HepG2 (cell line): ENCODE measurements at regions not wholly inside any gene's neighbourhood (a gene's known extent, or its start where the extent isn't known, plus 50 kb on each side); places are given as distances from the start of the nearest gene placed in this dataset.

Experiments used
- CCDC6 ChIP-seq: sonication (generic); formaldehyde crosslinking; IDR thresholded peaks from 2 replicates; pipeline ENCODE4 v1.8.1; 2022; ENCODE audit warnings: mild to moderate bottlenecking, missing genetic modification reagents, moderate library complexity
- GATAD1 ChIP-seq: IDR thresholded peaks from 2 replicates; pipeline ENCODE4 v1.6.1; 2016; ENCODE audit warnings: missing genetic modification reagents, missing compliant biosample characterization
- HNF1A ChIP-seq, 2 experiments: sonication (generic) in 1 of 2; formaldehyde crosslinking in 1 of 2; IDR thresholded peaks; 2 replicates each; pipeline versions ENCODE4 v1.4.0 to v1.6.1; 2016 to 2020; ENCODE audit warnings: borderline replicate concordance in 1 of 2, low read depth in 1 of 2, mild to moderate bottlenecking in 1 of 2, missing genetic modification reagents in 1 of 2
- IRF2 ChIP-seq: IDR thresholded peaks from 2 replicates; pipeline ENCODE4 v1.6.1; 2018; ENCODE audit warnings: missing genetic modification reagents, missing compliant biosample characterization
- POGK ChIP-seq: sonication (generic); formaldehyde crosslinking; conservative IDR thresholded peaks from 2 replicates; pipeline ENCODE4 v1.8.0; 2022; ENCODE audit warnings: mild to moderate bottlenecking, moderate library complexity, missing genetic modification reagents
- RBM22 ChIP-seq: fragments of 200-400 bp; formaldehyde crosslinking; optimal IDR thresholded peaks from 2 replicates; pipeline ENCODE3; 2017; ENCODE audit warnings: mild to moderate bottlenecking, low read length, moderate library complexity
- RNF2 ChIP-seq: fragments of 450-650 bp; conservative IDR thresholded peaks from 2 replicates; pipeline ENCODE4 v1.6.1; 2016; ENCODE audit warnings: low read depth
- SPEN ChIP-seq: sonication (generic); formaldehyde crosslinking; IDR thresholded peaks from 2 replicates; pipeline ENCODE4 v1.5.1; 2020; ENCODE audit warnings: low read depth, mild to moderate bottlenecking, missing genetic modification reagents
- TBX2 ChIP-seq: sonication (generic); formaldehyde crosslinking; IDR thresholded peaks from 2 replicates; pipeline ENCODE4 v1.5.0; 2020; ENCODE audit warnings: missing genetic modification reagents, mild to moderate bottlenecking, borderline replicate concordance
- ZNF33B ChIP-seq: sonication (generic); formaldehyde crosslinking; IDR thresholded peaks from 2 replicates; pipeline ENCODE4 v1.5.1; 2020; ENCODE audit warnings: mild to moderate bottlenecking, missing genetic modification reagents
- ZNF646 ChIP-seq: sonication (generic); formaldehyde crosslinking; IDR thresholded peaks from 2 replicates; pipeline ENCODE4 v1.9.0; 2021; ENCODE audit warnings: mild to moderate bottlenecking, missing genetic modification reagents
- ZNF773 ChIP-seq: sonication (generic); formaldehyde crosslinking; IDR thresholded peaks from 2 replicates; pipeline ENCODE4 v1.4.0; 2020; ENCODE audit warnings: missing genetic modification reagents, borderline replicate concordance

- TF ChIP-seq ZNF646 (no peak; the same call in 1 of the 2 replicates), ZNF773 (no peak), HNF1A (IDR thresholded peaks at IDR 0.05; ENCODE audit: low read depth) (peak; percentile 99), HNF1A (CRISPR knock-in tag; IDR thresholded peaks at IDR 0.05; ENCODE audit: borderline replicate concordance) (peak; percentile 97), TBX2 (peak; percentile 67), RBM22 (no peak), POGK (CRISPR knock-in tag) (peak; percentile 68; the same call in 1 of the 2 replicates), ZNF33B (CRISPR knock-in tag) (no peak), RNF2 (no peak), CCDC6 (CRISPR knock-in tag) (no peak), SPEN (CRISPR knock-in tag) (no peak), GATAD1 (CRISPR knock-in tag) (peak; percentile 65), IRF2 (peak; percentile 72; the same call in 1 of the 2 replicates)
Observed at GRCh38 chr2:62653582-62654422, 51.7 kb upstream of the EHBP1 start (continued).
